ENCODE measurements at regions not wholly inside any gene's neighbourhood (a gene's known extent, or its start where the extent isn't known, plus 50 kb on each side); places are given as distances from the start of the nearest gene placed in this dataset.

- no peak for DNase-seq (ENCODE audit: low read depth)
These were observed 581.2 kb upstream of the IGFBP7 start for GRCh38 chr4:57691370-57691769.

GRCh38 chr4:57689693-57690205 is 579.6 kb upstream of the IGFBP7 start:
- DNase-seq (ENCODE audit: low read depth) = no peak

DNA sequence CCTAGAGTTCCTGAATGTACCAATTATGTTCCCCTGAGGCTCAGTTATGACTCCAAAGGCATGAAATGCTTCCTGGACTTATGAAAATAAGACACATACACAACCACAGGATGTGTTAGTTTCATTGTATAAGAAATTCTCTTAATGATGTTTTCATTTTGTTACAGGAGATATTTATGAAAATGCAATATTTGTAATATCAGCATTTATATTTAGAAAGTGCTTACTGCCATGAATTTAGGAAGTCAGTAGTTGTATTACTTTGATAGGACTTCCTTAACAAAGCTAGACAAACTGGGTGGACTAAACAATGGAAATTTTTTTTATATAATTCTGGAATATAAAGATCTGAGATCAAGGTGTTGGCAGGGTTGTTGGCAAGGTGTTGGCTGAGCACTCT is 572.1 kb upstream of the IGFBP7 start:
- DNase-seq (ENCODE audit: low read depth) = no peak

GRCh38 chr4:57679969-57680368 is 569.8 kb upstream of the IGFBP7 start:
- no peak for DNase-seq (ENCODE audit: low read depth)

DNA sequence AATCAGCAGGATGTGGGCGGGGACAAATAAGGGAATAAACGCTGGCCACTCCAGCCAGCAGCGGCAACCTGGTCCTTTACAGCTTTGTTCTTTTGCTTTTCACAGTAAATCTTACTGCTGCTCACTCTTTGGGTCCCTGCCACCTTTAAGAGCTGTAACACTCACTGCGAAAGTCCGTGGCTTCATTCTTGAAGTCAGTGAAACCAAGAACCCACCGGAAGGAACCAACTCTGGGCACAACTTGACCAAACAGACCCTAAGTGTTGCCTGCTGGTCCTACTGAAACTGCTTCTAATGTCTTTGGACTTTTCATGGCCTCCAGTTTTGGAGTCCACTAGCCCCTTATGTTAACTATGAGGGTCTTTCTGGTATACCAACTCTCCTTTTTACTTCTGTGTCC is 566.2 kb upstream of the IGFBP7 start:
- no peak for DNase-seq (ENCODE audit: low read depth)

DNA sequence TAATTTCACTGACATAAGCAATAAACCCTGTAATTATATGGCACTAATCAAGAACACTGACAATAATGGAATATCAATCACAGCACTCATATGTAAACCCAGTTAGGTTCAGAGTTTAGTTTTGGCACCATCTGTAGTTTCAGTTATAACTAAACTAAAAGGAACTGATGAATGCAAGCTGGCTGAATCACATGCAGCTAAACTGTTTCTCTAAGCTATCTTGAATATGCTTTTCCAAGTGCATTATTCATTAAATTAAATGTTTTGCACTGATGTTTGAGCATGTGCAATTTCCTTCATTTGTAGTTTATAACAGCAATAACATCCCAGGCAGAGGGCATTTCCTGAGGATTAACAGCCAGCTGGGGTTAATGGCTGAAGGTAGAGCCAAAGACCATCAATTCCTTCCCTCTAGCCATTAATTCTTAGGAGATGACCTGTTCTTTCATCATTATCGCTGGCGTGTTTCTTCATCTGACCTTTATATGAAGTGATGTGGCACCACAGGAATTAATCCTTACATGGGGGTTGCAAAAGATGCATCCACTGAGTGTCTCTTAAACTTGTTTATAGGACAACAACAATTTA is 562.8 kb upstream of the IGFBP7 start:
- DNase-seq (ENCODE audit: low read depth) = no peak

- DNase-seq (ENCODE audit: low read depth) = no peak
These were observed 558.4 kb upstream of the IGFBP7 start for GRCh38 chr4:57668621-57669020.

GRCh38 chr4:57665806-57666205 is 555.6 kb upstream of the IGFBP7 start:
- DNase-seq (ENCODE audit: low read depth) = no peak

DNA sequence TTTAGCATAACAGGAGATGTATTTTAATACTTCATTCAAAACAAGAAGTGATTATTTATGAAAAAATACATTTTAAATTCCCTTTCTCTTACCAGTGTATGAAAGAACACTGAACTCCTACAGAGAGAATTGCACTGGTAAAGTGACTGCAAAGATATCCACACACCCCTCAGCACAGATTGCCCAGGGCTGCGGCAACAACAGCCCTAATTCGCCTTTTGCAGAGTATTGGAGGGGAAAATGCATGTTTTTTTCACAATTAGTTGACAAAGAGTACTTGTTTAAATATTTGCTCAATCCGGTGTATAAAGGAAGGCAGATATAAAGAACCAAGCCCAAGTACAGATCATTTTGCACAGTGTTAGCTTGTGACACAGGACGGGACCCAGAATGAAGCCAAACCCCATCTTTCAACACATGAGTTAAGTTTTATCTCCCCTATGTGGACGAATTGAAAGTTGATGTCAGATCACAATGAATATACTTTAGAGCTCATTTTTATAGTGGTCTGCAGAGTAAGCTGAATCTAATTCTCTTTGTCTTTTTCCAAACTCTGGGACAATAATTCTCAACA is 551.4 kb upstream of the IGFBP7 start:
- no peak for DNase-seq (ENCODE audit: low read depth)

- no peak for DNase-seq (ENCODE audit: low read depth)
These were observed 548.5 kb upstream of the IGFBP7 start for GRCh38 chr4:57658673-57659072.

DNA sequence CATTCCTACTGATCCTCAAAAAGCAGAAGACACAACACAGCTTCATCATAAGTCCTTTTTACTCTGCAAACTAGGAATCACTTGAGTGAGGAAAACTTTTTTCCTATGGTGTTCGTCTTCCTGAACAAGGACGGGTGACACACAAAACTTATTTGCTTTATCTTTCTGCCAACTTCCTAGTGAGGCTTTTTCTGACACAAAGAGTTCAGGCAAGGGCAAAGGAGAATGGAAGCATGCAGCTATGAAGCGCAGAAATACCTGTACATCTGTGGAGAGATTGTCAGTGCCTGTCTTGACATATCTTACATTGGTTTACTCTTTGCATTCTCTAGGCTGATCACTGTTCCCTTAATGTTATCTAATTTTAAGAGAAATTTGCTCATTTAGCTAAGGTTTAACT is 548.0 kb upstream of the IGFBP7 start:
- DNase-seq (ENCODE audit: low read depth) = no peak

DNA sequence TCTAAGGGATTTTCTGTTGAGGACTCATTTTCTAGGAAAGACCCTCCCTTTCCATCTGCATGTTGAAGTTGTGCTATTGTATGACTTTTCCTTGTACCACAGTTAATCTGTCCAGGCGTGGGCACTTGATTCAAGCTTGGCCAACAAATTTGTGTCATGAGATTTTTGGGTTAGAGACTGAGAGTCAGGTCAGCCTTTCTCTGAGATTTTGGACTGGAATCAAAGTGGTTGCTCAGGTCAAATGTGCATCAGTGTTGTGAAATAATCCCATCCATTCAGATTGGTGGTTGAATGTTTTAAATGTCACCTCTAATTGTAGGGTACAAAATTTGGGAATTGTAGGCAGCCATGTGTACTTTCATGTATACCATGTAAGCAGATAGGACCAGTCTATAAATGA is 545.2 kb upstream of the IGFBP7 start:
- no peak for DNase-seq (ENCODE audit: low read depth)

DNA sequence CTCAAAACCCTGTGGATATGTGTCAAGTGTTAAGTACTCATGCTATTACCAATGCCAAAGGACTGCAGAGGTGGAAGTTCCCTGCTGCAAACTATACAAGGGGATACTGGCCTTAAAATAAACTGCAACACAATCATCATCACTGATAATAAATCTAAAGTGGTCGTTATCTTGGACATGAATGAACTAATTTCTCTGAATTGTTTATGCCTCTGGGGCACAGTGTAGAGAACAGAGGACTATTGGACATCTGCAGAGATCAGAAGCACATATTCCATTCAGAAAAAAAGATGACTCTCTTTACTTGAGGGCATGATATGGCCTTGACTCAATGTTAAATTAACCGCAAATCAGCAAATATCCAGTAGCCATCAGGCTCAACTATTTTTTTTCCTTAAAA is 542.6 kb upstream of the IGFBP7 start:
- DNase-seq (ENCODE audit: low read depth) = no peak

DNA sequence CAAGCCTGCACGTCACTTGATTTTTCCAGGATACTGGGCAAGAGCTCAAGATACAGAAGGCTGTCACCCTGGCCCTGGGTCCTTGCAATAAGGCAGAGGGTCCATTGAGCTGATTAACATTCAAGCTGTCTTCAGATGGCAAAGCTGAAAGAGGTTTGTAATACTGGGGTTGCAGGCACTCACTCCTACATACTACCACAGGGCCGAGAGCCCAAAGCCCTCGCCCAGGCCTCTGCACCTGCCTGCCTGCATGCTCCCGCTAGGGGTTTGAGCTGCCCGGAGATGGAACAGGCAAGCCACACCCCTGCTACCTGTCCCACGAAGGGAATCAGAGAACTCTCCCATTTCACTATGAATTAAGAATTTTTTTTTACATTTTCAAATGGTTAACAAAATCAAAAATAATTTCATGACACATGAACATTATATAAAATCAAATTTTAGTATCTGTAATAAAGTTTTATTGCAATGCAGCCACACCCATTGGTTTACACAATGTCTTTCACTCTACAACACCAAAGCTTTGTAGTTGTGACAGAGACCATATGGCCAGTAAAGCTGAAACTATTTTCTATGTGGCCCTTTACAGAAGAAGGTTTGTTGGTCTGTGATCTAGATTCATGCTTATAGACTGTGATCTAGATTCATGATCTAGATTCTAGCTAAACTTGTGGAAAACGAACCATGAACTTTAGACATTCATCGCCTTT is 530.4 kb upstream of the IGFBP7 start:
- no peak for DNase-seq (ENCODE audit: low read depth)

DNA sequence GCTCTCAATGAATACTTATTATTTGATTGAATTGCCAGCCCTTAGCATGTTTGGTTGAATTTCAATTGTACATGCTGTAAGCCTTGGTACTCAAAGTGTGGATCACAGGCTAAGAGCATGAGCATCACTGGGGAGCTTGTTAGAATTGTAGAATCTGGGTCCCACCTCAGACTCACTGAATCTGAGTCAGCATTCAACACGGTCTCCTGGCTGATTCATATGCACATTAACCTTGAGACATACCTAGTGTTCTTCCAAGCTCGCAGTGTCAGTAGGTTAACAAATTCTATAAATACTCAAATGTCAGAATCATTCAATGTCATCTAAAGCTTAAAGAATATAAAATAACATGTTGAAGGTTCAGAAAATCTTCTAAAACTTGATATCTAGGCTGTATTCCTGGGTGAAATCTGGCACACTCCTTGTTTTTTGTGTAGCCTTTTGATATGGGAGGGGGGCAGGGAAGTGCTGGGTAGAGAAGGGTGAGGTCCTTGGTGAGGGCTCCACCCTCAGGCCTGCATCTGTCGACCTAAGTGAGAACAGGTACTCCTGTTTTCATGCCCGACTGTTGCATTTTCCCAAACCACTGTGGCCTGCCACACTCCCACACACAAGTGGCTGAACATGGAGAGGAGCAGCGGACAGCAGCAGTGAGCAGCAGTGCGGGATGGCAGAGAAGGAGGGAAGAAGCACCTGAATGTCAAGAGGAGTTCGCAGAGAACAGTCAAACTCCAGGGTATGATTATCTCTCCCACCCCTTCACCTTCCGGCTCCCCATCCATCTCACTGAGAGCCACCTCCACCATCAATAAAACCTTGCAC is 529.6 kb upstream of the IGFBP7 start:
- DNase-seq (ENCODE audit: low read depth) = no peak

- no peak for DNase-seq (ENCODE audit: low read depth)
These were observed 525.7 kb upstream of the IGFBP7 start for GRCh38 chr4:57635910-57636309.

- no peak for DNase-seq (ENCODE audit: low read depth)
These were observed 523.2 kb upstream of the IGFBP7 start for GRCh38 chr4:57633212-57633859.

DNA sequence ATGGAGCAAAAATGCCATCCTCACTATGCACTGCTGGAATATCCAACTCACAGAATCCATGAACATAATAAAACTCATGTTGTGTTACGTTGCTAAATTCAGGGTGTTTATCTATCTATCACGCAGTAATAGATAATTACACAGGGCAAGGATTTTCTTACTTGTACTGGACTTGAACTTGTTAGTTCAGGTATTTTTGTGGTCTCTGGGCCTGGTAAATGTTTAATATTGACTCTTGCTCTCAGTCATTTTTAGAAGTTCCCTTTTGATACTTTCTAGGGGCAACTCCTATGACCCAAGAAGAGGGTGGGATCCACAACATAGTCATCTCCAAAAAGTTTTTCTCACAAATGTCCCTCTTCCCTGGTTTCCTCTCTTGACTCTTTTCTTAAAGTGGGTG is 522.4 kb upstream of the IGFBP7 start:
- no peak for DNase-seq (ENCODE audit: low read depth)

DNA sequence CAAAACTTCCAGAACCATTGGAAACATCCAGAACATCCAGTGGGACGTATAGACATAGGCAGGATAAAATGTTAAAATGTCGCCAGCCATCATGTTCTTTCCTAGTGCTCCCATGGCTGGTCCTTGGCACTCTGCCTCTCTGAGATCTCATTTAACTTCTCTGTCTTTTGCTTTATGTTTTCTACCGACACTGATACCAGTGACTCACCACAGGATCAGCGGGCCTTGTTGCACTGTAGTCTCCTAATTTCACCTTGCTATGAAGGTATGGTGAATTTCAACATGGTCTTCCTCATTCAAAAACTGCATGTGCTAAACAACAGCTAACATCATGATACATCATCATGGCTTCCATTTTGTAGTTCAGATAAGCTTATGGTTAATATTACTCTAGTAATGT is 521.0 kb upstream of the IGFBP7 start:
- no peak for DNase-seq (ENCODE audit: low read depth)

DNA sequence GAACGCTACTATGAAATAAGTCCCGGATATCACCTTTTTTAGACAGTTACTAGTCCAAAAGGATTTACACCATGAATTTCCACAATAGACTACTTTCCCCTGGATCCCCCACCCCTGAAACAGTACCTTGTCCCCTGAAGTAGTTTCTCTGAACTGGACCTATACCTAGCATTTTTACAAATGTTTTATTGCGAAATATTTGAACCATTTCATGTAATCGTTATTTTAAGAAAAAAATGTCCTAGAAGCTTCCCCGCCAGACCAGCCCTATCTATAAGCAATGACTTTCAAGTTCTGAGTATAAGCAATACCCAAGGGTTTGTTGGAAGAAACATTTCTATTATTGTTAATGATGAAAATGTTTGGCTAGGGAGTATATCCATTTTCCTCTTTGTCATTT is 517.8 kb upstream of the IGFBP7 start:
- no peak for DNase-seq (ENCODE audit: low read depth)

- DNase-seq (ENCODE audit: low read depth) = no peak
These were observed 504.2 kb upstream of the IGFBP7 start for GRCh38 chr4:57614257-57614932.

Measured in LHCN-M2 (cell line).